DOHH2 (cell line): ENCODE measurements at regions not wholly inside any gene's neighbourhood (a gene's known extent, or its start where the extent isn't known, plus 50 kb on each side); places are given as distances from the start of the nearest gene placed in this dataset.

ENCODE experiments used
- H3F3A ChIP-seq: fragments of 200-600 bp; sonication (generic), shearing (Covaris generic); 2 replicates; pipeline ENCODE4 v1.6.0; 2016; ENCODE audit warnings: antibody characterized with exemption, mild to moderate bottlenecking; ENCODE audit not compliant: control insufficient read depth, insufficient read depth
- H3K27ac ChIP-seq: fragments of 200-600 bp; sonication (generic); 2 replicates; pipeline ENCODE4 v1.5.1; 2014; ENCODE audit warnings: low read depth, mild to moderate bottlenecking, low read length, moderate library complexity
- H3K27me3 ChIP-seq: fragments of 200-600 bp; sonication (generic); 2 replicates; pipeline ENCODE4 v1.6.1; 2014; ENCODE audit warnings: mild to moderate bottlenecking, low read length, mixed read lengths; ENCODE audit not compliant: control insufficient read depth
- H3K36me3 ChIP-seq: fragments of 200-600 bp; sonication (generic); 2 replicates; pipeline ENCODE4 v1.6.1; 2014; ENCODE audit warnings: mild to moderate bottlenecking, low read length, moderate library complexity, mixed read lengths; ENCODE audit not compliant: control insufficient read depth
- H3K4me1 ChIP-seq: fragments of 200-600 bp; sonication (generic); 2 replicates; pipeline ENCODE4 v1.6.1; 2014; ENCODE audit warnings: mild to moderate bottlenecking, low read length, mixed read lengths; ENCODE audit not compliant: control insufficient read depth
- H3K4me2 ChIP-seq: fragments of 200-600 bp; sonication (generic); 2 replicates; pipeline ENCODE4 v1.6.0; 2014; ENCODE audit warnings: mild to moderate bottlenecking, low read length, moderate library complexity
- H3K4me3 ChIP-seq: fragments of 200-600 bp; sonication (generic); 2 replicates; pipeline ENCODE4 v1.5.1; 2014; ENCODE audit warnings: mild to moderate bottlenecking, low read length, mixed read lengths
- H3K79me2 ChIP-seq: fragments of 200-600 bp; sonication (generic); 2 replicates; pipeline ENCODE4 v1.6.1; 2014; ENCODE audit warnings: mild to moderate bottlenecking, low read length, mixed read lengths; ENCODE audit not compliant: control insufficient read depth
- H3K9me2 ChIP-seq: fragments of 200-600 bp; sonication (generic); replicated peaks from 2 replicates; pipeline ENCODE4 v1.6.1; 2014; ENCODE audit warnings: mild to moderate bottlenecking, low read length, mixed read lengths; ENCODE audit not compliant: control insufficient read depth
- H3K9me3 ChIP-seq: fragments of 200-600 bp; sonication (generic); 2 replicates; pipeline ENCODE4 v1.6.1; 2014; ENCODE audit warnings: antibody characterized with exemption, low read length, mixed read lengths; ENCODE audit not compliant: control insufficient read depth, insufficient read depth
- H4K20me1 ChIP-seq: fragments of 200-600 bp; sonication (generic); 2 replicates; pipeline ENCODE4 v1.6.0; 2014; ENCODE audit warnings: low read depth, mild to moderate bottlenecking, antibody characterized with exemption, low read length, moderate library complexity; ENCODE audit not compliant: control insufficient read depth, insufficient read depth
- EZH2phosphoT487 ChIP-seq: fragments of 200-600 bp; sonication (generic); IDR thresholded peaks from 2 replicates; pipeline ENCODE4 v1.6.1; 2017; ENCODE audit warnings: borderline replicate concordance, mild to moderate bottlenecking, antibody characterized with exemption, low read length, moderate library complexity, mixed read lengths
- TF ChIP-seq, protein P1 (sequence below): fragments of 200-600 bp; sonication (generic); IDR thresholded peaks from one replicate; pipeline ENCODE4 v1.5.1; 2014; ENCODE audit warnings: antibody characterized with exemption, mild to moderate bottlenecking, low read depth, low read length; ENCODE audit not compliant: poor library complexity, severe bottlenecking

GRCh38 chr5:168179192-168179593 lies 112.3 kb upstream of the WWC1 start:
- Histone ChIP-seq H3K79me2 (no peaks in the 10 kb centered on the region), H3K36me3 (no peaks in the 10 kb centered on the region), H3K4me2 (no peak overlapping the region), H3F3A (no peaks in the 10 kb centered on the region), H3K27ac (no peak overlapping the region), H3K4me3 (no peak overlapping the region), H3K4me1 (no peaks in the 10 kb centered on the region), H3K9me3 (no peaks in the 10 kb centered on the region), H3K9me2 (no peaks in the 10 kb centered on the region), H4K20me1 (no peaks in the 10 kb centered on the region), H3K27me3 (no peaks in the 10 kb centered on the region)
- TF ChIP-seq EZH2phosphoT487: no peak
- TF ChIP-seq, protein P1, sequence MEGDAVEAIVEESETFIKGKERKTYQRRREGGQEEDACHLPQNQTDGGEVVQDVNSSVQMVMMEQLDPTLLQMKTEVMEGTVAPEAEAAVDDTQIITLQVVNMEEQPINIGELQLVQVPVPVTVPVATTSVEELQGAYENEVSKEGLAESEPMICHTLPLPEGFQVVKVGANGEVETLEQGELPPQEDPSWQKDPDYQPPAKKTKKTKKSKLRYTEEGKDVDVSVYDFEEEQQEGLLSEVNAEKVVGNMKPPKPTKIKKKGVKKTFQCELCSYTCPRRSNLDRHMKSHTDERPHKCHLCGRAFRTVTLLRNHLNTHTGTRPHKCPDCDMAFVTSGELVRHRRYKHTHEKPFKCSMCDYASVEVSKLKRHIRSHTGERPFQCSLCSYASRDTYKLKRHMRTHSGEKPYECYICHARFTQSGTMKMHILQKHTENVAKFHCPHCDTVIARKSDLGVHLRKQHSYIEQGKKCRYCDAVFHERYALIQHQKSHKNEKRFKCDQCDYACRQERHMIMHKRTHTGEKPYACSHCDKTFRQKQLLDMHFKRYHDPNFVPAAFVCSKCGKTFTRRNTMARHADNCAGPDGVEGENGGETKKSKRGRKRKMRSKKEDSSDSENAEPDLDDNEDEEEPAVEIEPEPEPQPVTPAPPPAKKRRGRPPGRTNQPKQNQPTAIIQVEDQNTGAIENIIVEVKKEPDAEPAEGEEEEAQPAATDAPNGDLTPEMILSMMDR: no peak

DNA sequence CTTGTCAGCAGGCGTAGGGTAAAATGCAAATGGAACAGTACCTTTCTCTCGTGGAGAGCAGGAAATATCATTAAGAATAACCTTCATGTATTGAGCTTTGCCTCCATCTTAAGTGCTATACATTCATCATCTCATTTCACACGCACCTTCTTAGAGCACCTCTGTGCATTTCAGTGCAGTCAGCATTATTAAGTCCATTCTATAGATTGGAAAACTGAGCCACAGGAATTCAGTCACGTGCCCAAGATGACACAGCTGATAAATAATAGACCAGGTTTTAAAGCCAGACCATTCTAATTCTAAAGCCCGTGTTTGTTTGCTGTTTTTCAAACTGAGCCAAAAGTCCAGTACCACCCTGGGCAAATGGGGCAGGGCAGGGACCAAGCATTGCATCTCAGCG lies 109.2 kb upstream of the WWC1 start:
- no peak overlapping the region for H3K4me3 ChIP-seq
- no peaks in the 10 kb centered on the region for H3K79me2 ChIP-seq
- H3K36me3 ChIP-seq: no peaks in the 10 kb centered on the region
- no peak overlapping the region for H3K27ac ChIP-seq
- H3K9me2 ChIP-seq: no peaks in the 10 kb centered on the region
- H3K27me3 ChIP-seq: no peaks in the 10 kb centered on the region
- H4K20me1 ChIP-seq: no peaks in the 10 kb centered on the region
- no peak for TF ChIP-seq EZH2phosphoT487
- TF ChIP-seq, protein P1: no peak
- H3K9me3 ChIP-seq: no peaks in the 10 kb centered on the region
- H3K4me2 ChIP-seq: no peak overlapping the region
- H3K4me1 ChIP-seq: no peaks in the 10 kb centered on the region
- H3F3A ChIP-seq: no peaks in the 10 kb centered on the region

GRCh38 chr5:168184103-168184502 lies 107.3 kb upstream of the WWC1 start:
- H3K27me3 ChIP-seq: no peaks in the 10 kb centered on the region
- H3K4me2 ChIP-seq: no peak overlapping the region
- H3K4me3 ChIP-seq: no peak overlapping the region
- H3F3A ChIP-seq: no peaks in the 10 kb centered on the region
- H3K27ac ChIP-seq: no peak overlapping the region
- no peaks in the 10 kb centered on the region for H3K79me2 ChIP-seq
- H3K9me3 ChIP-seq: no peaks in the 10 kb centered on the region
- no peak for TF ChIP-seq EZH2phosphoT487
- TF ChIP-seq, protein P1: no peak
- no peaks in the 10 kb centered on the region for H3K36me3 ChIP-seq
- no peaks in the 10 kb centered on the region for H3K9me2 ChIP-seq
- no peaks in the 10 kb centered on the region for H4K20me1 ChIP-seq
- H3K4me1 ChIP-seq: no peaks in the 10 kb centered on the region
